GM23338 (cell line): ENCODE measurements at regions not wholly inside any gene's neighbourhood (a gene's known extent, or its start where the extent isn't known, plus 50 kb on each side); places are given as distances from the start of the nearest gene placed in this dataset.

Source experiments
- CREB1 ChIP-seq: fragments of 250-450 bp; sonication (Bioruptor Pico); IDR thresholded peaks from 2 replicates; pipeline ENCODE4 v1.5.0; 2020; ENCODE audit warnings: low read depth, mild to moderate bottlenecking, moderate library complexity
- EZH2 ChIP-seq: fragments of 200-600 bp; sonication (generic); IDR thresholded peaks from one replicate; pipeline ENCODE4 v1.8.0; 2017; ENCODE audit warnings: antibody characterized with exemption, mild to moderate bottlenecking, low read depth; ENCODE audit not compliant: unreplicated experiment
- EZH2phosphoT487 ChIP-seq: fragments of 200-600 bp; sonication (generic); IDR thresholded peaks from one replicate; pipeline ENCODE4 v1.8.1; 2018; ENCODE audit warnings: antibody characterized with exemption; ENCODE audit not compliant: unreplicated experiment
- JUNB ChIP-seq: IDR thresholded peaks from one replicate; pipeline ENCODE4 v1.6.1; 2016; ENCODE audit warnings: antibody characterized with exemption; ENCODE audit not compliant: unreplicated experiment
- NANOG ChIP-seq: IDR thresholded peaks from 2 replicates; pipeline ENCODE4 v1.6.1; 2016; ENCODE audit warnings: antibody characterized with exemption, borderline replicate concordance
- POLR2AphosphoS5 ChIP-seq: IDR thresholded peaks from 2 replicates; pipeline ENCODE4 v1.6.1; 2016; ENCODE audit warnings: antibody characterized with exemption, low read depth
- STAT1 ChIP-seq: IDR thresholded peaks from one replicate; pipeline ENCODE4 v1.6.1; 2016; ENCODE audit warnings: antibody characterized with exemption; ENCODE audit not compliant: unreplicated experiment
- ZNF114 ChIP-seq: fragments of 250-450 bp; sonication (Bioruptor Pico); IDR thresholded peaks from 2 replicates; pipeline ENCODE4 v1.5.0; 2020; ENCODE audit warnings: mild to moderate bottlenecking, moderate library complexity
- ZNF331 ChIP-seq: fragments of 250-450 bp; sonication (Bioruptor Pico); IDR thresholded peaks from 2 replicates; pipeline ENCODE4 v1.5.0; 2020; ENCODE audit warnings: low read depth, mild to moderate bottlenecking, moderate library complexity
- TF ChIP-seq, protein P1 (sequence below), 2 experiments: fragments of 200-600 bp in 1 of 2; sonication (generic) in 1 of 2; conservative IDR thresholded peaks; 2 replicates each; pipeline versions ENCODE4 v1.5.1 to v1.6.1; 2016 to 2017; ENCODE audit warnings: antibody characterized with exemption in 2 of 2, low read depth in 2 of 2, mild to moderate bottlenecking in 2 of 2, moderate library complexity in 1 of 2
- TF ChIP-seq, protein P2 (sequence below): IDR thresholded peaks from one replicate; pipeline ENCODE4 v1.6.1; 2018; ENCODE audit warnings: antibody characterized with exemption; ENCODE audit not compliant: unreplicated experiment
- TF ChIP-seq, protein P3 (sequence below): IDR thresholded peaks from 2 replicates; pipeline ENCODE4 v1.6.1; 2016; ENCODE audit warnings: antibody characterized with exemption

DNA sequence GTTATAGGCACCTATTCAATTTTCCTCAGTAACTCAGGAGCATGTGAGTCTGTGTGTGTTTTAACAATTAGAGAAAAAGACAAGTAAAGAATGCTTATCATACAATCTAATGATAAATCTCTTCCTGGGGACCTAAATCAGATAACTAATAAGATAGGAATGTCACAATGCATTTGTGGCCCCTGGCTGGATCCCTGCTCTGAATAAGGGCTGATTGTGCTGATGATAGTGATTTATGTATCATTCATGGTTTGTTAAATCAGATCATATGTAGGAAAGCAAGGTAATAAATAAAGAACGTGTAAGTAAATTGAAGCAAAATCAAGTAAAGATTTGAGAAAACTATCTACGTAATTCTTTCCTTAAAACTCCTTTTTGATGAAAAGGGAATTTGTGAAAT is 145.9 kb downstream of the C7orf25 start:
- TF ChIP-seq POLR2AphosphoS5 = no peak
- no peak for TF ChIP-seq EZH2
- TF ChIP-seq ZNF114 = no peak
- TF ChIP-seq, protein P1, sequence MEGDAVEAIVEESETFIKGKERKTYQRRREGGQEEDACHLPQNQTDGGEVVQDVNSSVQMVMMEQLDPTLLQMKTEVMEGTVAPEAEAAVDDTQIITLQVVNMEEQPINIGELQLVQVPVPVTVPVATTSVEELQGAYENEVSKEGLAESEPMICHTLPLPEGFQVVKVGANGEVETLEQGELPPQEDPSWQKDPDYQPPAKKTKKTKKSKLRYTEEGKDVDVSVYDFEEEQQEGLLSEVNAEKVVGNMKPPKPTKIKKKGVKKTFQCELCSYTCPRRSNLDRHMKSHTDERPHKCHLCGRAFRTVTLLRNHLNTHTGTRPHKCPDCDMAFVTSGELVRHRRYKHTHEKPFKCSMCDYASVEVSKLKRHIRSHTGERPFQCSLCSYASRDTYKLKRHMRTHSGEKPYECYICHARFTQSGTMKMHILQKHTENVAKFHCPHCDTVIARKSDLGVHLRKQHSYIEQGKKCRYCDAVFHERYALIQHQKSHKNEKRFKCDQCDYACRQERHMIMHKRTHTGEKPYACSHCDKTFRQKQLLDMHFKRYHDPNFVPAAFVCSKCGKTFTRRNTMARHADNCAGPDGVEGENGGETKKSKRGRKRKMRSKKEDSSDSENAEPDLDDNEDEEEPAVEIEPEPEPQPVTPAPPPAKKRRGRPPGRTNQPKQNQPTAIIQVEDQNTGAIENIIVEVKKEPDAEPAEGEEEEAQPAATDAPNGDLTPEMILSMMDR (conservative IDR thresholded peaks at IDR 0.05; ENCODE audit: low read depth in 2 of 2) = no peak
- no peak for TF ChIP-seq JUNB
- TF ChIP-seq, protein P2, sequence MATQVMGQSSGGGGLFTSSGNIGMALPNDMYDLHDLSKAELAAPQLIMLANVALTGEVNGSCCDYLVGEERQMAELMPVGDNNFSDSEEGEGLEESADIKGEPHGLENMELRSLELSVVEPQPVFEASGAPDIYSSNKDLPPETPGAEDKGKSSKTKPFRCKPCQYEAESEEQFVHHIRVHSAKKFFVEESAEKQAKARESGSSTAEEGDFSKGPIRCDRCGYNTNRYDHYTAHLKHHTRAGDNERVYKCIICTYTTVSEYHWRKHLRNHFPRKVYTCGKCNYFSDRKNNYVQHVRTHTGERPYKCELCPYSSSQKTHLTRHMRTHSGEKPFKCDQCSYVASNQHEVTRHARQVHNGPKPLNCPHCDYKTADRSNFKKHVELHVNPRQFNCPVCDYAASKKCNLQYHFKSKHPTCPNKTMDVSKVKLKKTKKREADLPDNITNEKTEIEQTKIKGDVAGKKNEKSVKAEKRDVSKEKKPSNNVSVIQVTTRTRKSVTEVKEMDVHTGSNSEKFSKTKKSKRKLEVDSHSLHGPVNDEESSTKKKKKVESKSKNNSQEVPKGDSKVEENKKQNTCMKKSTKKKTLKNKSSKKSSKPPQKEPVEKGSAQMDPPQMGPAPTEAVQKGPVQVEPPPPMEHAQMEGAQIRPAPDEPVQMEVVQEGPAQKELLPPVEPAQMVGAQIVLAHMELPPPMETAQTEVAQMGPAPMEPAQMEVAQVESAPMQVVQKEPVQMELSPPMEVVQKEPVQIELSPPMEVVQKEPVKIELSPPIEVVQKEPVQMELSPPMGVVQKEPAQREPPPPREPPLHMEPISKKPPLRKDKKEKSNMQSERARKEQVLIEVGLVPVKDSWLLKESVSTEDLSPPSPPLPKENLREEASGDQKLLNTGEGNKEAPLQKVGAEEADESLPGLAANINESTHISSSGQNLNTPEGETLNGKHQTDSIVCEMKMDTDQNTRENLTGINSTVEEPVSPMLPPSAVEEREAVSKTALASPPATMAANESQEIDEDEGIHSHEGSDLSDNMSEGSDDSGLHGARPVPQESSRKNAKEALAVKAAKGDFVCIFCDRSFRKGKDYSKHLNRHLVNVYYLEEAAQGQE = no peak
- TF ChIP-seq, protein P3, sequence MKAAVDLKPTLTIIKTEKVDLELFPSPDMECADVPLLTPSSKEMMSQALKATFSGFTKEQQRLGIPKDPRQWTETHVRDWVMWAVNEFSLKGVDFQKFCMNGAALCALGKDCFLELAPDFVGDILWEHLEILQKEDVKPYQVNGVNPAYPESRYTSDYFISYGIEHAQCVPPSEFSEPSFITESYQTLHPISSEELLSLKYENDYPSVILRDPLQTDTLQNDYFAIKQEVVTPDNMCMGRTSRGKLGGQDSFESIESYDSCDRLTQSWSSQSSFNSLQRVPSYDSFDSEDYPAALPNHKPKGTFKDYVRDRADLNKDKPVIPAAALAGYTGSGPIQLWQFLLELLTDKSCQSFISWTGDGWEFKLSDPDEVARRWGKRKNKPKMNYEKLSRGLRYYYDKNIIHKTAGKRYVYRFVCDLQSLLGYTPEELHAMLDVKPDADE = no peak
- TF ChIP-seq STAT1 = no peak
- no peak for TF ChIP-seq EZH2phosphoT487
- no peak for TF ChIP-seq ZNF331 (CRISPR knock-in tag)
- TF ChIP-seq CREB1 (CRISPR knock-in tag) = no peak
- no peak for TF ChIP-seq NANOG
